ENCODE measurements at regions not wholly inside any gene's neighbourhood (a gene's known extent, or its start where the extent isn't known, plus 50 kb on each side); places are given as distances from the start of the nearest gene placed in this dataset.

DNA sequence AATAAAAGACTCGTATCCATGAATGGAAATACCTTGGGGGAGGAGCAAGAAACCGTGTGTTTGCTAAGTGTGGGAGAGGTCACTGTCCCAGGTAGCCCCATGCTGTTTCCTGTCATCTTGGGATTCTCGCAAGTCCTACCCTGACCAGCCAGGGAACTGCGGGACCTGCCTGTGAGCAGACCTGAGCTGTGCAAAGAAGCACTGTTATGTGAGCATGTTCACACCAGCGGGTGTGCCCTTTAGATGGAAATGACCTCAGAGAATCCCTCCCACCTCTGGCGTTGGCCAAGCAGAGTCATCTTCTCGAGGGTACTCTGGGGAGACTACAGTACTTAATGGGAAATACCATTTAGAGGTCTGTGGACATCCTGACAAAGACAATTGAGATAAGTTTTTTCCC is 127.0 kb upstream of the MON1B start:
- no peak for TF ChIP-seq CTCF (IDR thresholded peaks at IDR 0.05)
- TF ChIP-seq POLR2AphosphoS5 (IDR thresholded peaks at IDR 0.05; ENCODE audit: low read depth, low read length) = no peak
- no peak for TF ChIP-seq SIN3A (IDR thresholded peaks at IDR 0.05; ENCODE audit: borderline replicate concordance, insufficient read depth, low read depth, low read length)
- no peak for TF ChIP-seq REST (IDR thresholded peaks at IDR 0.05; ENCODE audit: insufficient read depth in 1 of 2, low read depth in 2 of 2, low read length in 1 of 2)
- no peak for TF ChIP-seq TCF7L2 (IDR thresholded peaks at IDR 0.05; ENCODE audit: low read depth, low read length)
